Trophoblast cell (in vitro differentiated cells and primary cell): ENCODE measurements at regions not wholly inside any gene's neighbourhood (a gene's known extent, or its start where the extent isn't known, plus 50 kb on each side); places are given as distances from the start of the nearest gene placed in this dataset.

Experiments
- DNase-seq, 2 donors: peaks; one replicate each; pipeline ENCODE4 v3.0.0-alpha.2; 2016
- H2AFZ ChIP-seq: 2 replicates; pipeline ENCODE4 v1.6.1; 2013; ENCODE audit warnings: low read length, moderate library complexity, mild to moderate bottlenecking; ENCODE audit not compliant: insufficient read depth, poor library complexity
- H2AK5ac ChIP-seq: 2 replicates; pipeline ENCODE4 v1.6.1; 2013; ENCODE audit warnings: mild to moderate bottlenecking, low read length
- H2BK120ac ChIP-seq: 2 replicates; pipeline ENCODE4 v1.6.1; 2013; ENCODE audit warnings: low read length, mild to moderate bottlenecking, moderate library complexity; ENCODE audit not compliant: insufficient read depth, poor library complexity
- H2BK12ac ChIP-seq: 2 replicates; pipeline ENCODE4 v1.6.1; 2013; ENCODE audit warnings: mild to moderate bottlenecking, low read length, moderate library complexity
- H2BK5ac ChIP-seq: 2 replicates; pipeline ENCODE4 v1.6.1; 2013; ENCODE audit warnings: low read length, low read depth, moderate library complexity, mild to moderate bottlenecking; ENCODE audit not compliant: poor library complexity
- H3K14ac ChIP-seq: 2 replicates; pipeline ENCODE4 v1.6.1; 2013; ENCODE audit warnings: mild to moderate bottlenecking, low read length
- H3K18ac ChIP-seq: 2 replicates; pipeline ENCODE4 v1.6.1; 2013; ENCODE audit warnings: mild to moderate bottlenecking, low read length
- H3K23ac ChIP-seq: 2 replicates; pipeline ENCODE4 v1.6.1; 2013; ENCODE audit warnings: low read length
- H3K27ac ChIP-seq: 2 replicates; pipeline ENCODE4 v1.5.1; 2013; ENCODE audit warnings: low read depth, mild to moderate bottlenecking, inconsistent platforms, low read length, moderate library complexity
- H3K27me3 ChIP-seq: 2 replicates; pipeline ENCODE4 v1.6.1; 2013; ENCODE audit warnings: inconsistent platforms, mild to moderate bottlenecking, low read length, moderate library complexity; ENCODE audit not compliant: insufficient read depth
- H3K36me3 ChIP-seq, 2 experiments: 1 replicate in 1 of 2; 2 replicates in 1 of 2; pipeline ENCODE4 v1.6.1; 2013; ENCODE audit warnings: low read length in 2 of 2, mild to moderate bottlenecking in 2 of 2, moderate library complexity in 1 of 2; ENCODE audit not compliant: insufficient read depth in 2 of 2, control insufficient read depth in 1 of 2
- H3K4ac ChIP-seq: 2 replicates; pipeline ENCODE4 v1.6.1; 2013; ENCODE audit warnings: low read depth, mild to moderate bottlenecking, low read length, moderate library complexity
- H3K4me1 ChIP-seq, 2 experiments: 1 replicate in 1 of 2; 2 replicates in 1 of 2; pipeline ENCODE4 v1.6.1; 2013; ENCODE audit warnings: low read length in 2 of 2, mild to moderate bottlenecking in 2 of 2, moderate library complexity in 1 of 2; ENCODE audit not compliant: insufficient read depth in 2 of 2, control insufficient read depth in 1 of 2
- H3K4me2 ChIP-seq: 2 replicates; pipeline ENCODE4 v1.6.1; 2013; ENCODE audit warnings: inconsistent platforms, mild to moderate bottlenecking, low read length, moderate library complexity
- H3K4me3 ChIP-seq: 2 replicates; pipeline ENCODE4 v1.5.1; 2013; ENCODE audit warnings: mild to moderate bottlenecking, low read depth, low read length, inconsistent platforms
- H3K79me1 ChIP-seq: one replicate; pipeline ENCODE4 v1.6.1; 2013; ENCODE audit warnings: low read length
- H3K79me2 ChIP-seq: 2 replicates; pipeline ENCODE4 v1.6.1; 2013; ENCODE audit warnings: low read length, mild to moderate bottlenecking; ENCODE audit not compliant: control insufficient read depth, insufficient read depth, poor library complexity
- H3K9ac ChIP-seq: 2 replicates; pipeline ENCODE4 v1.6.1; 2013; ENCODE audit warnings: mild to moderate bottlenecking, low read length
- H3K9me3 ChIP-seq: 2 replicates; pipeline ENCODE4 v1.6.1; 2013; ENCODE audit warnings: low read depth, mild to moderate bottlenecking, control low read depth, inconsistent platforms, low read length; ENCODE audit not compliant: insufficient read depth
- H4K12ac ChIP-seq: 2 replicates; pipeline ENCODE4 v1.6.1; 2013; ENCODE audit warnings: low read depth, mild to moderate bottlenecking, low read length, moderate library complexity
- H4K8ac ChIP-seq: 2 replicates; pipeline ENCODE4 v1.6.1; 2013; ENCODE audit warnings: low read depth, mild to moderate bottlenecking, low read length, moderate library complexity
- H4K91ac ChIP-seq: one replicate; pipeline ENCODE4 v1.6.1; 2013; ENCODE audit warnings: low read depth, mild to moderate bottlenecking, low read length, moderate library complexity
- WGBS: extraction: QIAGEN DNeasy Blood & Tissue Kit; methylation state at CpG from one replicate; pipeline ENCODE4 v1.1.7; 2013; ENCODE audit warnings: missing lambda C conversion rate; ENCODE audit not compliant: insufficient read length, insufficient coverage; ENCODE audit errors: extremely low coverage; 5-methylcytosine and 5-hydroxymethylcytosine counted together

DNA sequence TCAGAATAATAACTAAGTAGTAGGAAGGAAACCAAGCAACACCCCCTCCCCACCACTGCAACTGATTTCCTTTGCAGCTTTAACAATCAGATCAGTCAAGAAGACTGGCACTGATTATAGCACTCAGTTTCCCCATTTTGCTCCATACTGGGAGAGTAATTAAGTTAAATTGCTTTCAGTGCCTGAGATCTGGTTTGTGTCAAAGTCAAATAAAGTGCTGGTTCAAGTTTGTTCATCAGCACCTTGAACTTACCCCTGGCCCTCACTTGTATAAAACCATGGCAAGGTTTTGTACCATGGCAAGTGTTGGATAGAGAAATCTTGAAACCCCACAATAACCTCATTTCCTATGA lies 290.2 kb upstream of the SEMA6A start:
- Histone ChIP-seq H3K79me1 (peaks cover 23% of the 10 kb centered on the region), H3K4me2 (peak overlapping the region; percentile 16), H3K27ac (peak overlapping the region; percentile 78), H2BK12ac (no peak overlapping the region), H2AFZ (no peak overlapping the region), H3K4me1 (peaks cover 11 to 20% of the 10 kb centered on the region in 2 experiments), H4K91ac (no peak overlapping the region), H3K18ac (no peak overlapping the region), H3K36me3 (no peaks in the 10 kb centered on the region), H3K27me3 (no peaks in the 10 kb centered on the region), H2BK120ac (no peak overlapping the region), H3K14ac (peak overlapping the region; percentile 17), H2BK5ac (no peak overlapping the region), H3K9me3 (no peaks in the 10 kb centered on the region), H2AK5ac (no peak overlapping the region), H3K9ac (no peak overlapping the region), H3K4me3 (no peak overlapping the region), H3K79me2 (no peaks in the 10 kb centered on the region), H3K23ac (no peak overlapping the region), H4K8ac (no peak overlapping the region), H3K4ac (no peak overlapping the region), H4K12ac (no peak overlapping the region)
- DNase-seq: no peak

DNA sequence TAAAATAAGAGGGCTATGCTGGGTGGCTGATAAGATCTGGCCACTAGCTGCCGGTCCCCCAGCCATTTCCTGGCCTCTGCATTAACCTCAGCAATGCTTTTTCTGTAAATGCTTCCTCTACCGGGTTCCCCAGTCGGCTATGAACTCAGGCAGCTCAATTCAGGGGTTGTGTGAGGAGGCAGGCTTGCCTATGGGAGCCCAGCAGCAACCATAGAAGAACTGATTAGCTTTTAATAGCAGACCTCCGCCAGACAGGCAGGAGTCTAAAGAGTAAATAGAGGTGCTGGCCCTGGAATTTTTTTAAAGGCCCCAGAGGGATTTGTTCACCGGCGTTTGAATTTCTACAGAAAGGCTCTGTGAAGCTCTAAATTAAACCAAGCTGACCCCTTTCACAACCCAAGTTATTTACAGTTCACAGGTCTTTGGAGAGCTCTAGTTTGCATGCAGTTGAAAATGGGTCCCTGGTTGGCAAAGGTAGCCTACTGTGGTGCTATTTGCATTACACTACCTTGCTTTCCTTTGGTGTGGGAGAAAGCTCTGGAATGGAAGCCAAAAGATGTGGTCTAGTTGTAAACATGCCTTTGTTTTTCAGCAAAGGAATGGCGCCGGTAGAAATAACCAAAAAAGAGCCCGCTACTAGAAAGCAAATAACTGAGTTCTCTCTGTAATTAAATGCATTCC lies 289.7 kb upstream of the SEMA6A start:
- Histone ChIP-seq H3K14ac (no peak overlapping the region), H4K91ac (no peak overlapping the region), H4K8ac (no peak overlapping the region), H4K12ac (no peak overlapping the region), H2AFZ (no peak overlapping the region), H3K79me2 (no peaks in the 10 kb centered on the region), H3K4me2 (peak overlapping the region; percentile 16), H3K36me3 (no peaks in the 10 kb centered on the region), H2BK12ac (no peak overlapping the region), H3K79me1 (peaks cover 23% of the 10 kb centered on the region), H3K4me3 (no peak overlapping the region), H3K27me3 (no peaks in the 10 kb centered on the region), H3K4me1 (peaks cover 11 to 20% of the 10 kb centered on the region in 2 experiments), H3K9me3 (no peaks in the 10 kb centered on the region), H2BK120ac (peak overlapping the region; percentile 6), H3K4ac (no peak overlapping the region), H3K23ac (no peak overlapping the region), H2BK5ac (peak overlapping the region; percentile 13), H3K18ac (no peak overlapping the region), H3K27ac (peak overlapping the region; percentile 78), H3K9ac (no peak overlapping the region), H2AK5ac (no peak overlapping the region)
- WGBS: no CpG with 5 or more reads among the region's 9 CpGs
- no peak for DNase-seq

DNA sequence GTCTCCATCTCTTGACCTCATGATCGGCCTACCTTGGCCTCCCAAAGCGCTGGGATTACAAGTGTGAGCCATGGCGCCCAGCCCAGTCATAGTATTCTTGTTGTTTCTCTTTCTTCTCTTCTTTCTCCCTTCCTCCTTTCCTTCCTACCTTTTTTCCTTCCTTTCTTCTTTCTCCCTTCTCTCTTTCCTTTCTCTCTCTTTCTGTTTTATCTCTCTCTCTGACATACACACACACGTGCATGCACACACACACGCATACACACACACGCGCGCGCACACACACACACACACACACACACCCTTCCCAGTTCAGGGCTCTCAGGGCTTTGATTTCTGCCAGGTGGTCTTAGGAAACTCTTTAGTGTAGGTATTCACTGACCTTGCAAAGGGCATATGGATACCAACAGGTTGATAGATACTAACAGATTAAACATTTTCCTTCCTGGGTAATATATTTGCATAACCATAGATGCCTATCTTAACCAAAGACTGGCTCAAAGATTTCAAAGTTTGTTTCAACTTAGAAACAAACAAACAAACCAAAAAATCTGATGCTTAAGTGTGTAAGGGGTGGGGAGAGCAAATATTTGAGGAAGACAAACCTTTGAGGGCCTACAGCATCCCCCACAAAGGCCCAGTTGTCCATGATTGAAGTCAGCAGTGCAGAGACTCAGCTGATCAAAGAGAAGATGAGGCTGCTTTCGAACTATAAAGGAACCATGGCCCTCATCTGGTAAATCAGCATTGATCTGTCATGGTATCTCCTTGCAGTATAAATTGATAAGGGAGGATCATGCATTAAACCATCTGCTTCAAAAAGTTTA lies 288.2 kb upstream of the SEMA6A start:
- peak overlapping the region; percentile 69 for H3K14ac ChIP-seq
- peak overlapping the region; percentile 88 for H2BK5ac ChIP-seq
- no peaks in the 10 kb centered on the region for H3K27me3 ChIP-seq
- no peaks in the 10 kb centered on the region for H3K36me3 ChIP-seq
- peaks cover 29% of the 10 kb centered on the region for H3K79me1 ChIP-seq
- peak overlapping the region; percentile 97 for H2BK120ac ChIP-seq
- peak overlapping the region; percentile 70 for H3K18ac ChIP-seq
- H2AK5ac ChIP-seq: peak overlapping the region; percentile 59
- no peaks in the 10 kb centered on the region for H3K79me2 ChIP-seq
- no peak overlapping the region for H3K23ac ChIP-seq
- peak overlapping the region; percentile 60 for H3K27ac ChIP-seq
- H3K4me2 ChIP-seq: no peak overlapping the region
- no peak overlapping the region for H4K12ac ChIP-seq
- H3K4ac ChIP-seq: peak overlapping the region; percentile 64
- no peak overlapping the region for H3K4me3 ChIP-seq
- peak overlapping the region; percentile 86 for H4K91ac ChIP-seq
- peak overlapping the region; percentile 97 for H2BK12ac ChIP-seq
- no peak for DNase-seq
- H2AFZ ChIP-seq: no peak overlapping the region
- peak overlapping the region; percentile 52 for H4K8ac ChIP-seq
- H3K4me1 ChIP-seq: peaks cover 17 to 23% of the 10 kb centered on the region in 2 experiments
- no peaks in the 10 kb centered on the region for H3K9me3 ChIP-seq
- no peak overlapping the region for H3K9ac ChIP-seq
- WGBS: no CpG with 5 or more reads among the region's 10 CpGs

DNA sequence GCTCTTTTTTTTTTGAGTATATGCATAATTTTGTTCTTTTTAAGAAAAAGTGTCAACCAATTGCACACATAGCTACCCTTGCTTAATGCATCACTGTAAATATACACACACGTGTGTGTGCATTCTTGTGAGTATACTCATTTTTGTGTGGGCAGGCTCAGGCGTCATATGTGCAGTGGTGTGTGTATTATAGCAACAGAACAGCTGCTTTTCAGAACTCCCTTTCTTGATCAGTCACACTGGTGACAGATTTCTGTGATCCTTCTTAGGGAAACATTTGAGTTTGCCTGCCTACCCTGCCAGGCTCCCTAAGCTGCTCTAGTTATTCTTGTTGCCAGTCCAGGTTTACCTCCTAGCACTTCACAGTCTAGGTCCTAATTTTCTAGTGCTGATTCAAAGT lies 287.0 kb upstream of the SEMA6A start:
- H3K9me3 ChIP-seq: no peaks in the 10 kb centered on the region
- H3K18ac ChIP-seq: peak overlapping the region; percentile 3
- peak overlapping the region; percentile 15 for H2BK5ac ChIP-seq
- peak overlapping the region; percentile 60 for H2BK120ac ChIP-seq
- no peaks in the 10 kb centered on the region for H3K36me3 ChIP-seq
- H3K27me3 ChIP-seq: no peaks in the 10 kb centered on the region
- H3K4ac ChIP-seq: no peak overlapping the region
- H2AFZ ChIP-seq: no peak overlapping the region
- H2BK12ac ChIP-seq: peak overlapping the region; percentile 46
- H3K14ac ChIP-seq: peak overlapping the region; percentile 36
- no peak overlapping the region for H4K8ac ChIP-seq
- H3K4me3 ChIP-seq: no peak overlapping the region
- H2AK5ac ChIP-seq: peak overlapping the region; percentile 13
- H3K9ac ChIP-seq: no peak overlapping the region
- peak overlapping the region; percentile 41 for H4K91ac ChIP-seq
- H4K12ac ChIP-seq: no peak overlapping the region
- peaks cover 32% of the 10 kb centered on the region for H3K79me1 ChIP-seq
- no peaks in the 10 kb centered on the region for H3K79me2 ChIP-seq
- no peak overlapping the region for H3K27ac ChIP-seq
- H3K4me2 ChIP-seq: no peak overlapping the region
- DNase-seq: no peak
- H3K4me1 ChIP-seq: peaks cover 14 to 25% of the 10 kb centered on the region in 2 experiments
- WGBS: no CpG with 5 or more reads among the region's 2 CpGs
- no peak overlapping the region for H3K23ac ChIP-seq
